DND-41 (cell line): ENCODE measurements at regions not wholly inside any gene's neighbourhood (a gene's known extent, or its start where the extent isn't known, plus 50 kb on each side); places are given as distances from the start of the nearest gene placed in this dataset.
"Not testable (repeated sequence)": the region's sequence is repeated elsewhere in the genome, so short reads cannot be mapped to it uniquely, and the experiment has no call there.

Source experiments
- ATAC-seq: fragments of 200-7000 bp; cut with Tn5 transposase; 3 replicates; pipeline ENCODE4 v1.9.1; 2021; ENCODE audit warnings: low read depth; ENCODE audit not compliant: insufficient read depth
- DNase-seq: peaks from one replicate; pipeline ENCODE4 v3.0.0-alpha.2; 2020
- H2AFZ ChIP-seq: 2 replicates; pipeline ENCODE4 v1.6.0; 2012; ENCODE audit warnings: low read depth, low read length
- H3K27ac ChIP-seq: 2 replicates; pipeline ENCODE4 v1.5.1; 2012; ENCODE audit warnings: low read length, inconsistent platforms
- H3K27me3 ChIP-seq: fragments of 200-600 bp; sonication (generic); 2 replicates; pipeline ENCODE4 v1.6.0; 2012; ENCODE audit warnings: low read length, mild to moderate bottlenecking, inconsistent platforms; ENCODE audit not compliant: insufficient read depth, poor library complexity
- H3K36me3 ChIP-seq: 2 replicates; pipeline ENCODE4 v1.5.1; 2012; ENCODE audit warnings: low read length, inconsistent platforms; ENCODE audit not compliant: insufficient read depth
- H3K4me1 ChIP-seq: 2 replicates; pipeline ENCODE4 v1.5.1; 2012; ENCODE audit warnings: mild to moderate bottlenecking, low read length; ENCODE audit not compliant: insufficient read depth
- H3K4me2 ChIP-seq: 2 replicates; pipeline ENCODE4 v1.6.0; 2012; ENCODE audit warnings: mild to moderate bottlenecking, moderate library complexity, low read length, inconsistent platforms; ENCODE audit not compliant: insufficient read depth
- H3K4me3 ChIP-seq, 2 experiments: fragments of 200-600 bp in 1 of 2; shearing (Covaris generic) in 1 of 2; 2 replicates each; pipeline ENCODE4 v1.5.1; 2012 to 2016; ENCODE audit warnings: inconsistent platforms in 2 of 2, low read length in 2 of 2, mild to moderate bottlenecking in 2 of 2, low read depth in 1 of 2, moderate library complexity in 1 of 2
- H3K79me2 ChIP-seq: 2 replicates; pipeline ENCODE4 v1.6.0; 2012; ENCODE audit warnings: low read length, inconsistent platforms; ENCODE audit not compliant: insufficient read depth
- H3K9ac ChIP-seq: 2 replicates; pipeline ENCODE4 v1.6.0; 2012; ENCODE audit warnings: low read depth, mild to moderate bottlenecking, inconsistent platforms, low read length, moderate library complexity
- H3K9me3 ChIP-seq: 2 replicates; pipeline ENCODE4 v1.5.1; 2012; ENCODE audit warnings: low read length, moderate library complexity, mild to moderate bottlenecking, inconsistent platforms; ENCODE audit not compliant: insufficient read depth, severe bottlenecking
- H4K20me1 ChIP-seq: 2 replicates; pipeline ENCODE4 v1.6.0; 2012; ENCODE audit warnings: low read length; ENCODE audit not compliant: insufficient read depth
- EZH2 ChIP-seq: IDR thresholded peaks from 3 replicates; pipeline ENCODE4 v1.6.1; 2012; ENCODE audit warnings: borderline replicate concordance, low read depth, mild to moderate bottlenecking, moderate library complexity, low read length, inconsistent platforms; ENCODE audit not compliant: severe bottlenecking
- TF ChIP-seq, protein P1 (sequence below): IDR thresholded peaks from 2 replicates; pipeline ENCODE4 v1.5.1; 2012; ENCODE audit warnings: borderline replicate concordance, low read length, moderate library complexity, mild to moderate bottlenecking; ENCODE audit not compliant: poor library complexity, severe bottlenecking; ENCODE audit errors: extremely low read depth

GRCh38 chr11:38759394-38759793, 2161.4 kb upstream of the RAG2 start:
- no peak overlapping the region for H2AFZ ChIP-seq
- no peak overlapping the region for H3K4me2 ChIP-seq
- ATAC-seq, result no peak

DNA sequence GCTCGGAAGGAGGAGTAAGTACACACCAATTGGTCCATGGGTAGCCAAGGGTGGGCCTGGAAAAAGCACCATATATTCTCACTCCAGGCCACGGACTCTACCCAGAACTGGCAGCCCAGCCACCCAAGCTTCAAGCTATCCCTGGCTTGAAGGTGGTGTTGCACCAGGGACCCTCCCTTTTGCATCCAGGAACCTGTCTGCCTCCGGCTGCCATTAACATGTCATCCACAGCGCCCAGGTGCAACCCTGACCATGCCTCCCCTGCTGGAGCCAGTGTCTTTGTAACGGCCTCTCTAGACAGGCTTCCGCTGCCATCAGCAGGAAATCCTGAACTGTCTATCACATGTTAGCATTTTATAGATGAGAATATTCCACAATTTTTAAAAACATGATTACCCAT, 2158.5 kb upstream of the RAG2 start:
- no peak overlapping the region for H3K27ac ChIP-seq
- DNase-seq (no peak), ATAC-seq (no peak)
- no peaks in the 10 kb centered on the region for H3K27me3 ChIP-seq
- no peak overlapping the region for H2AFZ ChIP-seq
- no peaks in the 10 kb centered on the region for H4K20me1 ChIP-seq
- H3K9me3 ChIP-seq, result no peaks in the 10 kb centered on the region
- no peaks in the 10 kb centered on the region for H3K36me3 ChIP-seq
- no peak overlapping the region for H3K4me2 ChIP-seq
- no peaks in the 10 kb centered on the region for H3K4me1 ChIP-seq
- H3K79me2 ChIP-seq, result no peaks in the 10 kb centered on the region
- no peak overlapping the region for H3K4me3 ChIP-seq
- no peak overlapping the region for H3K9ac ChIP-seq
- TF ChIP-seq EZH2, result no peak
- TF ChIP-seq, protein P1, sequence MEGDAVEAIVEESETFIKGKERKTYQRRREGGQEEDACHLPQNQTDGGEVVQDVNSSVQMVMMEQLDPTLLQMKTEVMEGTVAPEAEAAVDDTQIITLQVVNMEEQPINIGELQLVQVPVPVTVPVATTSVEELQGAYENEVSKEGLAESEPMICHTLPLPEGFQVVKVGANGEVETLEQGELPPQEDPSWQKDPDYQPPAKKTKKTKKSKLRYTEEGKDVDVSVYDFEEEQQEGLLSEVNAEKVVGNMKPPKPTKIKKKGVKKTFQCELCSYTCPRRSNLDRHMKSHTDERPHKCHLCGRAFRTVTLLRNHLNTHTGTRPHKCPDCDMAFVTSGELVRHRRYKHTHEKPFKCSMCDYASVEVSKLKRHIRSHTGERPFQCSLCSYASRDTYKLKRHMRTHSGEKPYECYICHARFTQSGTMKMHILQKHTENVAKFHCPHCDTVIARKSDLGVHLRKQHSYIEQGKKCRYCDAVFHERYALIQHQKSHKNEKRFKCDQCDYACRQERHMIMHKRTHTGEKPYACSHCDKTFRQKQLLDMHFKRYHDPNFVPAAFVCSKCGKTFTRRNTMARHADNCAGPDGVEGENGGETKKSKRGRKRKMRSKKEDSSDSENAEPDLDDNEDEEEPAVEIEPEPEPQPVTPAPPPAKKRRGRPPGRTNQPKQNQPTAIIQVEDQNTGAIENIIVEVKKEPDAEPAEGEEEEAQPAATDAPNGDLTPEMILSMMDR, result no peak

More at GRCh38 chr11:38759394-38759793, 2161.4 kb upstream of the RAG2 start:
- no peak for DNase-seq
- H3K27ac ChIP-seq, result no peak overlapping the region
- no peaks in the 10 kb centered on the region for H3K4me1 ChIP-seq
- H4K20me1 ChIP-seq, result no peaks in the 10 kb centered on the region
- no peak overlapping the region for H3K4me3 ChIP-seq
- TF ChIP-seq, protein P1, result no peak
- TF ChIP-seq EZH2, result no peak
- no peaks in the 10 kb centered on the region for H3K27me3 ChIP-seq
- no peak overlapping the region for H3K9ac ChIP-seq
- no peaks in the 10 kb centered on the region for H3K9me3 ChIP-seq
- H3K36me3 ChIP-seq, result no peaks in the 10 kb centered on the region
- no peaks in the 10 kb centered on the region for H3K79me2 ChIP-seq

GRCh38 chr11:38751421-38751820, 2153.4 kb upstream of the RAG2 start:
- Histone ChIP-seq H3K36me3 (no peaks in the 10 kb centered on the region), H3K4me1 (no peaks in the 10 kb centered on the region), H3K79me2 (no peaks in the 10 kb centered on the region), H3K27ac (no peak overlapping the region), H3K4me2 (no peak overlapping the region), H3K27me3 (no peaks in the 10 kb centered on the region), H3K4me3 (no peak overlapping the region), H4K20me1 (no peaks in the 10 kb centered on the region), H3K9ac (no peak overlapping the region), H2AFZ (no peak overlapping the region), H3K9me3 (no peaks in the 10 kb centered on the region)
- no peak for TF ChIP-seq EZH2
- TF ChIP-seq, protein P1, result no peak
- DNase-seq, result no peak
- no peak for ATAC-seq

- H3K27me3 ChIP-seq, H4K20me1 ChIP-seq, ATAC-seq, H3K9ac ChIP-seq, H3K9me3 ChIP-seq, H3K79me2 ChIP-seq, DNase-seq, H3K4me1 ChIP-seq, H3K36me3 ChIP-seq, H3K4me3 ChIP-seq, H3K27ac ChIP-seq, H2AFZ ChIP-seq, H3K4me2 ChIP-seq: not testable (repeated sequence)
Observed at GRCh38 chr11:38746516-38746915, 2148.5 kb upstream of the RAG2 start.
